Germinal center (tissue), 1 donor: ENCODE measurements at regions not wholly inside any gene's neighbourhood (a gene's known extent, or its start where the extent isn't known, plus 50 kb on each side); places are given as distances from the start of the nearest gene placed in this dataset.
"Not testable (repeated sequence)": the region's sequence is repeated elsewhere in the genome, so short reads cannot be mapped to it uniquely, and the experiment has no call there.

ENCODE experiments used
- DNase-seq: peaks from one replicate; pipeline ENCODE4 v3.0.0; 2012; ENCODE audit warnings: mixed read lengths, low spot score

DNA sequence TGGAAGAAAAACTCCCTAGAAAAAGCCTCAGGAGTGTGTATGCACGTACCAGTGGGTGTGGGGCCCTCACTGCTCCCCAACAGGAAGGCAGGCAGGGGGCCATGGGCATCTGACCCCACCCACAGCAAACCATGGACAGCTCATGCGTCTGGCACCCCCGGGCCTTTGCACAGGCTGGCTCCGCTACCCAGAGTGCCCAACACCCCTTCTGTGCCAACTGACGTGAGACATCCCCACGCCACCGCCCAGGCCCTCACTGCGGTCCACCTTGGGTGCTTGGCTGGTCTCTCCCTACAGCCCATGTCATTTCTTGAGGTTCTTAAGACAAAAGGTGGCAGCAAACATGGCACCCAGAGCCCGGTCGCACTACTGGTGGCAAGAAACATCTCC is 91.4 kb downstream of the NCOR2 start:
- DNase-seq, result no peak

DNA sequence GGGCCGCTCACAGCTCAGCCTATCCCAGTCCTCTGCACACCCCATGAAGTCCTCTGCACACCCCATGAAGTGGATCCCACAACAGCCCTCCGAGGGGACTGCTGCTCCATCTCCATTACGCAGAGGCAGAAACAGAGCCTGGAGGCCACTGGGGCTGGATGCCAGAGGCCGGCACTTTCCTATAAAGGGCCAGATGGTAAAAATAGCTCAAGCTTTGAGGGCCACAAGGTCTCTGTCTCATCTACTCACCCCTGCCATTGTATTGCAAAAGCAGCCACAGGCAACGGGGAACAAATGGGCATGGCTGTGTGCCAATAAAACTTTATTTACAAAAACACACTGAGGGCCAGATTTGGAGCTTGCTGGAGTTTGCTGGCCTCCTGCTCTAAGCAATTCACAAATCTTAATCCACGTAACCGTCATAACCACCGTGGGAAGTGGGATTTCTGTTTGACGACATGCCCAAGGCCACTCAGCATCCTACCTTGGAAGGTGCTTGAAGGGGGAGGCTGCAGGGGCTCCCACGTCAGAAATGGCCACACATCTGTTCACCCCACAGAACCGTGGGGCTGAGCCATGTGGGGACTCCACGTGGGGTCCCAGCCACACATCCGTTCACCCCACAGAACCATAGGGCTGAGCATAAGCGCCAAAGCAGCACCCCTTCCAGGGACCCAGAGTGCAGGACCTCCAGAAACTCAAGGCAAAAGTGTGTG is 92.0 kb downstream of the NCOR2 start:
- no peak for DNase-seq

DNA sequence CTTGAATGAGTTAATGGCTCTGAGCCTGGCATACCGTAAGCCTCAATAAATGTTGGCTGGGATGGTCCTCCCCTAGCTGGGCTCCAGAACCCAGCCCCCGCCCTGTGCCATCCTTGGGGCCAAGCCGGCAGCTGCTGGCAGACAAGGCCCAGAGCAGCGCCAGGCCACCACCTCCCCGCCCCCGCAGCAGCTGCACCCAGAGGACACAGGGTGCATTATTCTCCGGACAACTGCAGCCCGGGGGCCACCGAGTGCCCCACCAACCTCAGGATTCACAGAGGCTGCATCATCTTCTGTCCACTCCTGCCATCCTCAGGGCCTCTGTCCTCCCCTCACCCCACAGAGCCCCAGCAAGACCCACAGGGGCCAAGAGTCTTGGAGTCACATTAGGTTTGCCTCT is 92.7 kb downstream of the NCOR2 start:
- no peak for DNase-seq

DNA sequence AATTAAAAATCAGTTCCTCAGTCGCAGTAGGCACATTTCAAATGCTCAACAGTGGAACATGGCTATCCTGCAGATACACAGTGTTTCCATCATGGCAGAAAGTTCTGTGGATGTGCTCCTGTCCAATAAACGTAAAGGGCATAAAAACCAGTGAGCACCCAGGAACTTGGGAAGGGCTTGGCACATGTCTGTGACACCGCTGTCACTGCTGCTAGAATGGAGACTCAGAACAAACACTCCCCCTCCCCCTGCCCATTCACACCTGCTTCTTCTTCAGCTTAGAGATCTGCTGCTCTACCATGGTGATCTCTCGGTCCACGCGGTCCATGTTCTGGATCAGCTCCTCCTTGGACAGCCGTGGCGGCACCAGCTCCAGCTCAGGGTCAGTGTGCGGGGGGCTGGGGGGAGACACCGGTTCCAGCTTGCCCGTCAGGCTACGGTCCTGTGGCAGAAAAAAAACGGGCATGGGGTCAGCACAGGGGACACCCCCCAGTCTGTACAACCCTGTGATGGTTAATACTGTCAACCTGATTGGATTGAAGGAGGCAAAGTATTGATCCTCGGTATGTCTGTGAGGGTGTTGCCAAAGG is 94.6 kb downstream of the NCOR2 start:
- no peak for DNase-seq

DNA sequence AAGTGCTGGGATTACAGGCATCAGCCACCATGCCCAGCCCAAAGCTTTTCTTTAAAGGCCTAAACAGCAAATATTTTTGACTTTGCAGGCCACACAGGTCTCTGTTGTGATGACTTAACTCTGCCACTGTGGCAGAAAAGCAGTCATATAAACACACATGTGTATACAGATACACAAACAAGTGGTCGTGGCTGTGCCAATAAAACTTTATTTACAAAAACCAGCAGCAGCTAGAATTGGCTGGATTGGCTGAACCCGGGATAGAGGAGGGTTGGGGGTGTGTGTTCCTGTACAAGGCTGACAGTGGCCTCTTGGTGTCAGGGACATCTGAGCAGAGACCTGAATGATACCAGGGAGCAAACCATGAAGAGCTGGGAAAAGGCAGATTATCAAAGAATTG is 95.6 kb downstream of the NCOR2 start:
- no peak for DNase-seq

DNA sequence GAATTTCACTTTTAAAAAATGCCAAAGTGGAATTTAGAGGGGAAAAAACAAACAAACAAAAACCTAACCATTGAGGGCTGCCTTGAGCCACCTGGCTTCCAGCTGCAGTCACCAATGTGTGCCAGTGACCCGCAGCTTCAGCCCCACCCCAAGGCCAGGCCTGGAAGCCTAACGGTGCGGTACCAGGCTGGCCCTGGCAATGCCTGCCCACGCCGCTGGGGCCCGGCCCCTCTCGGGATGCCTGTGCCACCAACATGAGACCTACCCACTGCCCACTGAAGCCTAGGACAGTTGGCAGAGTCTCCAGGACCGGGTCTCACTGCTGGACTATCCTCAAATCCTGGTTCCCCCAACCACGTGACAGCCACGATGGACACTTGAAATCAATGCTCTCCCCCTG is 96.6 kb downstream of the NCOR2 start:
- no peak for DNase-seq

DNA sequence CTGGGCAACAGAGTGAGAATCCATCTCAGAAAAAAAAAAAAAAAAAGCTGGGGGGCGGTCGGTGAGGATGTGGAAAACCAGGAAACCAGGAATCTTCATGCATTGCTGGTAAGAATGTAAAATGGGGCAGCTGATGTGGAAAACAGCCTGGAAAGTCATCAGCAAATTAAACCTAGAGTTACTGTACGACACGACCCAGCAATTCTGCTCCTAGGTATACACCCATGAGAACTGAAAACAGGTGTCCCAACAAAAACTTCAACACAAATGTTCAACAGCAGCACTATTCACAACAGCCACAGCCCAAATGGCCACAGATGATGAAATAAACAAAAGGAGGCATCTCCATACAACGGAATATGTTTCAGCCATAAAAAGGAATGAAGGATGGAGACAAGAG is 97.3 kb downstream of the NCOR2 start:
- DNase-seq, result no peak

DNA sequence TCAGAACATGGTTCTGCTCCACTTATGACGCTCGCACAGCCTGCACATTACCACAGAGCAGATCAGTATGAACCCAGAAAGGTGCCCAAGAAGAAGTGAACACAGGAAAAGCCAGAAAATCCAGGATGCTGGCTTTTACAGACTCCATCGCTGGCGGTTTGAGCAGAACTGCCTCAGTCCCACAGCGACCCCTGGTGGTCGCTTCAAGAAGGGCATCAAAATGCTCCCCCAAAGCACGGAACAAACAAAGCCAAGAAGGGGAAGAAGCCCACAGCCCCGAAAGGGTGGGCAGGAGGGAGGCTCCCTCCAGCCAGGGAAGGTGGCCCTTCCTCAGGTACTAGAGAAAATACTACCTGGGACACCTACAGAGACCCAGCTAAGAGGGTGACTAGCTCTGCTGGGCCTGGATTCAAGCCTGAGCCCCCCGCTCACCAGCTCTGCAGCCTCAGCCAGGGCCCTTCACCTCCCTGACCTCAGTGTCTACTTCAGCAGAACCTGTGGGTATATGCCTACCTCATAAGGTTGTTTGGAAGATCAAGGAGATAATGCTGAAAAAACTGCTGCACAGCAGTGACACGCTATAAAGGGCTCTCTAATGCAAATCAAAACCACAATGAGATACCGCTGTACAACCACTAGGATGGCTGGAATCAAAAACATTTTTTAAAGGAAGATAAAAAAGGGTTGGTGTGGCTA is 98.1 kb downstream of the NCOR2 start:
- no peak for DNase-seq

DNA sequence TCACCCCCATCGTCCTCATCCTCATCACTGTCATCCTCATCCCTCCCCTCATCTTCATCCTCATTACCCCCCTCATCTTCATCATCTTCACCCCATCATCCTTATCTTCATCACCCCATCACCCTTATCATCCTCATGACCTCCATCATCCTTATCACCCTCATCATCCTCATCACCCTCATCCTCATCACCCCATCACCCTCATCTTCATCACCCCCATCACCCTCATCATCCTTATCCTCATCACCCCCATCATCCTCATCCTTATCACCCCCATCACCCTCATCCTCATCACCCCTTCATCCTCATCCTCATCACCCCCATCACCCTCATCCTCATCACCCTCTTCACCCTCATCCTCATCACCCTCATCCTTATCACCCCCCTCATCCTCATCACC is 99.9 kb downstream of the NCOR2 start:
- not testable (repeated sequence) for DNase-seq

DNA sequence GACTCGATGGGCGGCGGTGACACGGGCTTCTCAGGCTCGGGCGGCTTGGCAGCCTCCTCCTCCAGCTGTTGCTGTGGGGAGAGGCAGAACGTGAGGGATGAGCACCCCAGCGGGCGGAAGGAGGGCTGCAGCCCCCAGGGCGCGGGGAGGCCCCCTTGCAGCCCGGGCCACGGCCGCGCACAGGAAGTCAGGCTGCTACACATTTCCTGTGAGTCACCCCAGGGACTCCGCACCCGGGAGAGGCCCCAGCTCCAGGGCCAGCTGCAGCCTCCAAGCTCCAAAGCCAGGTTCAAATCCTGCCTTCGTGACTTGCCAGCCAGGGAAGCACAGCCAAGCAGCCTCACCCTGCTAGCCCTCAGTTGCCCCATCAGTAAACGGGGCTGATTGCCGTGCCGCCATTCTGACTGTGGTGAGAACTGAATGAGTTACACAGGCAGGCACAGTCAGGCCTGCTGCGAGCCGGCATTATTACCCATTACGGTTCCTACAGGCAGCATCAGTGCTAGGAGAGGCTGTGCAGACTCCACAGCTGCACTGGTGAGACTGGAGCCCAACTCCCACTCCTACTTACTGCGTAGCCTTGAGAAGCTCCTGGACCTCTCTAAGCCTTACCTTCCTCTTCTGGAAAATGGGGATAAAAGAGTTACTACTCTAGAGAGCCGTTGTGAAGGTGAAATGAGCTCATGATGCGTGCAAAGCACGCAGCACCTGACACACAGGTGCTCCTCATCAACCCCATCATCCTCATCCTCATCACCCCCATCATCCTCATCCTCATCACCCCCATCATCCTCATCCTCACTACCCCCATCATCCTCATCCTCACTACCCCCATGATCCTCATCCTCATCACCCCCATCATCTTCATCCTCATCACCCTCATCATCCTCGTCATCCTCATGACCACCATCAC is 100.9 kb downstream of the NCOR2 start:
- DNase-seq, result peak; percentile 81

DNA sequence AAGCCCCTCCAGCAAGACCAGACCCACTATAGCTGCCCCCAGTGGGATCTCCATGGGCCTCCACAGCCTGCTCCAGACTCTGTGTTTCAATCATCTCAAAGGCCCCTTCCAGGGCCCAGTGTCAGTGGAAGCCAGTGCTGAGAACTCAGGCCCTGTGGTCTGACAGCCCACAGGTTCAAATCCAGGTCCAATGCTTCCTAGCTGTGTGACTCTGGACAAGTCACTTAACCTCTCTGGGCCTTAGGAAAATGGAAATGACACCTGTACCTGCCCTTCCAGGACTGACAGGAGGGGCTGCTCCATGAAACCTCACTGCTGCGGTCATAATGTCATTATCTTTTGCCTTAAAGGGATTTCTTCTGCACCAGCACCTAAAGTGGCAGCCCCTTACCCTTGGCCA is 101.9 kb downstream of the NCOR2 start:
- DNase-seq, result no peak

DNA sequence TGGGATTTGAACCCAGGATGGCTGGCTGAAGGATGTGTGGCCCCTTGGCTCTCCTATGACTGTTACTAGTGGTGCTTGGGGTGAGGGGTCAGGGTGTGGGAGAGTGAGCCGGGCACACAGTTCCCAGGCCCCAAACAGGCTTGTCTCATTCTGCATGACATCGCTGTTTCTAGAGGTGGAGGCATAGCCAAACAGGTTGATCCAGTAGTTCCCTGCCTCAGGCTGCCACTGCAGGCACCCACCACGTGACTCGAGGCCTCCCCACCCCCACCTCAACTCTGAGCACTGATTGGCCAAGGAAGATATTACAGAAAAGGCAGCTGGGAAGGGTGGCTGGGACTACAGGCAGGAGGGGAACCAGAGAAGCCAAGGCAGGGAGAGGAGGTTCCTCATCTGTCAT is 102.6 kb downstream of the NCOR2 start:
- no peak for DNase-seq

DNA sequence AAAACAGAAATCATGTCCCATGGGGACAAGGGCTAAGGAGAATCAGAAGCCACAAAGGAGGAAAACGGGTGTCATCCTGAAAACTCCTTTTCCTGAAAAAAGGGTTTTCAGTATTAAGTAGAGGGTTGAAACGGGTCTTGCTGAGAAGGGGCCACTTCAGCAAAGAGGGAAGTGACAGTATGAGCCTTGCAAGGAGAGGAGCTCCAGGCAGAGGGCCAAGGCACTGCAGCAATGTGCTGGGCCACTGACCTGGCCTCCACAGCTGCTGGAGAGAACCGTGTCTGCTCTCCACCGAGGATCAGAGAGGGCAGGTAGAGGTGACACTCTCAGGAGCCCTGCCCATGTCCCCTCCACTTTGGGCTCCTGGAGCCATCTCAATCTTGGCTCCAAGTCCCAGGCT is 103.3 kb downstream of the NCOR2 start:
- no peak for DNase-seq

DNA sequence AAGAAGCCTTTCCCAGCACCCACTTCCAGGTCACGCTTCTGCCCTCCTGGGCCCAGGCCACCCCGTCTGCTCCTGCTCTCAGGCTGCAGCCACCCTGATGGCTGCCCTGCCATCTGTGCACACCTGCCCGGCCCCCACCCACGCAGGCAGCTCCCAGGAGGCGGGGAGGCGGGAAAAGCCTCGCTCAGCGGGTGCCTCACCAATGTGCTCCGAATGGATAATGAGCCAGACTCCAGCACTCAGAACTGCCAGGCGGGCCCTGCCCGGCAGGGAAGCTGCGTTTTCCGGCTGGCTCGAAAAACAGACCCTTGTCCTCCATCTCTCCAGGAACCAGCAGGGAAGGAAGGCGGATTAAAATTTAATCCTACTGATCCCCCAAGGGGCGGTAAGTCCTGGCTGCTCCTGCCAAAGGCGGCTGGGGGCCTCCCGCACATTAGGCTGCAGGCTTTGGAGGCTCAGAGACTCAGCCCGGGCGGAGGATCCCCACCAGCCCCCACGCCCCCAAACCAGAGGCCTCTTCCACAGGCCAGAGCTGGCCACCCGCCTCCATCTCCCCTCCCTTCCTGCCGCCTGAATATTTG is 104.0 kb downstream of the NCOR2 start:
- DNase-seq, result no peak

DNA sequence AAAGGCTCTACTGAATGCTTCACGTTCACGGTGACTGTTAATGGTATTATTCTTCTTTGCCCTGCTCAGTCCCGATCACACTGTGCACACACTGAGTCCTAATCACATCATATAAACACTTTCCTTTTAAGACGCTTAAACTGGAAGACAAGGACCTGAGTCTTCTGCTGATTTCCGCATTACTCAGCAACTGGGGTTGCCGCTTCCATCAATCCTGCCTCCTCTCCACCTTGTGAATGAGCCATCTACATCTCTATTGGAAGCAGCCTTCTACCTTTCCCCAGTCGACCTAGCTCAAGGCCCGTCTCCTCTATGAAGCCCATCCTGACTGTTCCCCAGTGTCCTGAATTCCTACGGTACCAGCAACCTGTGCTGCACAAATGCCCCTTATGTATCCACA is 104.7 kb downstream of the NCOR2 start:
- no peak for DNase-seq

DNA sequence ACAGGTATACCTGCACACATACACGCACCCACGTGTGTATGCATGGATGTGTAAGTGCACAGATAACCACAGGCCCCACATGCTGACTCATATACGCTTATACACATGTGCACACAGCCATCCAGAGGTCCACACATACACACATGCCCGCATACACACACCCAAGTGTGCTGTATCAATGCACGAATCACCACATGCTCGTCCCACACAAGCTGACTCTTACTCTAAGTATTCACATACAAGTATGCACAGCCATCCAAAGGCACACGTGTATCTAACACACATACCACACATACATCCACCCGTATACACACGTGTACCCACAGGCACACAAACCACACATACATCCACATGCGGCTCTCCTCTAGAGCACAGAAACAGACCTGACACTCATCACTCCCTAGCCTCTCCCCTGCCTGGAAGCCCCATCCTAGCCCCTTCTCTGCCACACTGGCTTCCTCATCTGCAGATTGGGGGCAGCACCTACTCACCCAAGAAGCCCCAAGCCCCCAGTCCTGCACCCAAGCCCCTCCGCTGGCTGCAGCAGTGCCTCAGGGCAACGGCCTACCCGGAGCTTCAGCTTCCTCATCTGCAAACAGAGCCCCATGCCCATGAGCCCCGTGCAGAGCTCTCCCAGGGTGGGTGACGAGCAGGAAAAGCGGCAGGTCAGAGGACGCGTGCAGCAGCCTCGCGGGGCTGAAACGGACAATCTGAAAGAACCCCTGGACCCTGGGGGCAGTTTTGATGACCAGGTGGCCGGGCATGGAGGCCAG is 105.4 kb downstream of the NCOR2 start:
- DNase-seq, result no peak

DNA sequence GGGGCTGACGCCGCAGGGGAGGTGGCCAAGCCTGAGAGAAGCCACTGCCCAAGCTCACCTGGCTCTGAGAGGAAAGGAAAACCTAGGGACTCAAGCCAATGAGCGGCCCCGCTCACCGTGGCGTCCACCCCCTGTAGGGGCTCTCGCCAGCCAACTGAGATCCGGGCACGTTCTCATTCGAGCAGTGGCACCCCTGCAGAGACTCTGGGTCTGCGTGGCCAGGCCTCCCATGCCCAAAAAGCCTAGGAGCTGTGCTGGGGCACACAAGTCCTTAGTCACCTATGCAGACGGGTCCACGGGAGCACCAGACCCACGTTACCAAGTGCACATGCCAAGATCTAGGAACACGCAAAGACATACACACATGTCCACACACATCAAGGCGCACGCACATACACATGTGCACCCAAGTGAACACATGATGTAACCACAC is 106.2 kb downstream of the NCOR2 start:
- no peak for DNase-seq

DNA sequence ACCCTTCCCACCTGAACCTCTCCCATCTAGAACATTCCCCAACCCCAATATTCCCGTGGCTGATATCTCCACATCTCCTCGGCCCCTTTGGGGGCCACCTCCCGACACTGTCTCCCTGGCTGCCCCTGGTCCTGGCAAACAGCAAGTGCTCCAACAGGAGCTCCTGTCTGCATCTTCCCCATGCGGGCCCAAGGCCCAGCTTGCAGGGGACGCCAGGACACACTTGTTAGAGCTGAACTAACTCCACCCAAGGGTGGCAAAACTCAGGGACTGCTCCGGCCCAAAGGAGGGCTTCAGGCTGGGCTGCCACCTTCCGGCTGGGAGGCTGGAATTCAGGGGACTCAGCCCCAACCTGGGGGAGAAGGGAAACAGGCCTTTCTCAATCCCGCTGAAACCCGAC is 106.6 kb downstream of the NCOR2 start:
- no peak for DNase-seq

DNA sequence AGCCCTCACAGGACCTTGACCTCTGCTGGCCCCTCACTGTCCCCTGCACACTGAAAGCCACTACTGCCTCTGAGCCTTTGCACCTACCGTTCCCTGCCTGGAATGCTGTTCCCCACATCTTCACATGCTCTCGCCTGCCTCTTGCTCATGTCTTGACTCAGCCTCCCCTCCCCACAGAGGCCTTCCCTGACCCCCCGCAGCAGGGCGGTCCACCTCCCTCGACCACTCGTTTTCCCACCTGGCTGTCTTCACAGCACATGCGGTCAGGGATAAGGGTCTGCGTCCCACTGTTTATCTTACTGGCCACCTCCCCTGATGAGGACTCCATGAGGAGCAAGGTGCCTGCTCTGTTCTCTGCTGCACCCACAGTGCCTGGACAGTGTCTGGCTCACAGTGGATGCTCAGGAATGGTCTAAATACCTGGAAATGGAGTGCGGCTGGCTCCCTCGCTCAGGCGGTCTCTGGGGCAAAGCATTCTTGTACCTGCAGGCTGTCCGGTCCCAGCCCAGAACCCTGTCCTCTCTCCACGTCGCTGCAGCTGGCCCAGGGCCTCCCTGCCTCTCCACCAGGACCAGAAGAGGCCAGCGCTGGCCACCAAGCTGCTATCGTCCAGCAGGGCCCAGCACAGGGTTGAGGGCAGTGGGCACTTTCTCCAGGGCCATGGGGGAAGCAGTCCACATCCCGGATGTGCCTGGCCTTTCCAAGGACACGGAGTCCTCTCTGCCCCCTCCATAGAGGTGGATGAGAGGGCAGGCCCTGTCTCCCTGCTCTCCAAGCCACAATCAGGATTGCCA is 107.4 kb downstream of the NCOR2 start:
- no peak for DNase-seq
